Small intestine (tissue), 7 donors: ENCODE measurements at regions not wholly inside any gene's neighbourhood (a gene's known extent, or its start where the extent isn't known, plus 50 kb on each side); places are given as distances from the start of the nearest gene placed in this dataset.

Source experiments
- DNase-seq, 2 donors: peaks; one replicate each; pipeline versions ENCODE4 v3.0.0 to v3.0.0-alpha.2; 2013
- FAIRE-seq: peaks from 2 replicates; lab custom pipeline; 2012; peaks lifted over from hg19 to GRCh38; lab: Jason Lieb, UNC
- H3K27ac ChIP-seq, 3 donors: one replicate each; pipeline ENCODE4 v1.5.1; 2013; ENCODE audit warnings: low read length in 2 of 3, mild to moderate bottlenecking in 2 of 3, control low read depth in 1 of 3, inconsistent platforms in 1 of 3, low read depth in 1 of 3, moderate library complexity in 1 of 3
- H3K27me3 ChIP-seq, 3 donors: one replicate each; pipeline ENCODE4 v1.6.1; 2013; ENCODE audit warnings: low read length in 3 of 3, inconsistent platforms in 1 of 3; ENCODE audit not compliant: control insufficient read depth in 3 of 3, insufficient read depth in 3 of 3
- H3K36me3 ChIP-seq, 3 donors: one replicate each; pipeline ENCODE4 v1.6.1; 2013; ENCODE audit warnings: low read length in 3 of 3, inconsistent platforms in 1 of 3, low read depth in 1 of 3, mild to moderate bottlenecking in 1 of 3, moderate library complexity in 1 of 3; ENCODE audit not compliant: control insufficient read depth in 3 of 3, insufficient read depth in 2 of 3
- H3K4me1 ChIP-seq, 3 donors: one replicate each; pipeline ENCODE4 v1.6.1; 2013; ENCODE audit warnings: low read length in 2 of 3, inconsistent platforms in 1 of 3, low read depth in 1 of 3, mild to moderate bottlenecking in 1 of 3, moderate library complexity in 1 of 3; ENCODE audit not compliant: control insufficient read depth in 3 of 3, insufficient read depth in 2 of 3
- H3K4me3 ChIP-seq, 3 donors: one replicate each; pipeline ENCODE4 v1.5.1; 2013; ENCODE audit warnings: low read length in 3 of 3, control low read depth in 1 of 3, inconsistent platforms in 1 of 3, low read depth in 1 of 3, mild to moderate bottlenecking in 1 of 3, moderate library complexity in 1 of 3
- H3K9me3 ChIP-seq, 2 donors: one replicate each; pipeline ENCODE4 v1.6.1; 2013; ENCODE audit warnings: low read depth in 1 of 2, low read length in 1 of 2; ENCODE audit not compliant: control insufficient read depth in 2 of 2, insufficient read depth in 1 of 2
- WGBS, 3 donors: extraction: QIAGEN DNeasy Blood & Tissue Kit; methylation state at CpG; one replicate each; pipeline ENCODE4 v1.1.7; 2013; 5-methylcytosine and 5-hydroxymethylcytosine counted together
- donor health status: healthy with polysubstance abuse.
- donor health status: control.
- donor health status: control.
- donor health status: Bipolar disorder and iron deficiency.
- donor health status: healthy.

- no peaks in the 10 kb centered on the region for H3K9me3 ChIP-seq
- H3K27ac ChIP-seq = no peak overlapping the region
- FAIRE-seq = no peak
- no peaks in the 10 kb centered on the region for H3K27me3 ChIP-seq
- no peaks in the 10 kb centered on the region for H3K36me3 ChIP-seq
- H3K4me3 ChIP-seq = no peak overlapping the region
- 74 to 81% (median 78%) methylated on average over 14 of the region's 14 CpGs for WGBS, 3 donors
- peaks cover 0 to 9% (median 0%) of the 10 kb centered on the region in 3 donors for H3K4me1 ChIP-seq
- peak in 1 of 2 donors; percentile 48 for DNase-seq
These were observed 340.3 kb downstream of the CYRIA start for GRCh38 chr2:16325016-16325975.

DNA sequence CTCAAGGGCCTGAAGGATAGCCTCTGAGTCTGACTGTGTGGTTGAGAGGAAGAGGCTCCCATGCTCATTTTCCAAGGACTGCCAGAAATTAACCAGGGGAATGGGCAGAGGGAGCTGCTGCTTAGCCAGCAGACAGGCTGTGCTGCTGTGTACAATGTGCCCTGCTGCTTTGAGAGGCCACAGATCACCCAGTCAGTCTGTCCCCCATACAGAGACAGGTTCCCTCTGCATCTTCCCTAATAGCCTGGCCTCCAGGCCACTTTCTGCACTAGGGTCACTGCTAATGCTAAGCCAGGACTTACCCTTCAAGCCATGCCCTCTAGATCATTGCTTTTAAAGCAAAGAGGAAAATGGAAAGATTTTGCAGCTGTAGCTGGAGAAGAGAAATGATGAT is 341.1 kb downstream of the CYRIA start:
- no peaks in the 10 kb centered on the region for H3K27me3 ChIP-seq
- H3K4me1 ChIP-seq = peaks cover 0 to 5% (median 0%) of the 10 kb centered on the region in 3 donors
- DNase-seq (no peak), FAIRE-seq (no peak)
- no peak overlapping the region for H3K27ac ChIP-seq
- H3K4me3 ChIP-seq = no peak overlapping the region
- H3K9me3 ChIP-seq = no peaks in the 10 kb centered on the region
- no peaks in the 10 kb centered on the region for H3K36me3 ChIP-seq

DNA sequence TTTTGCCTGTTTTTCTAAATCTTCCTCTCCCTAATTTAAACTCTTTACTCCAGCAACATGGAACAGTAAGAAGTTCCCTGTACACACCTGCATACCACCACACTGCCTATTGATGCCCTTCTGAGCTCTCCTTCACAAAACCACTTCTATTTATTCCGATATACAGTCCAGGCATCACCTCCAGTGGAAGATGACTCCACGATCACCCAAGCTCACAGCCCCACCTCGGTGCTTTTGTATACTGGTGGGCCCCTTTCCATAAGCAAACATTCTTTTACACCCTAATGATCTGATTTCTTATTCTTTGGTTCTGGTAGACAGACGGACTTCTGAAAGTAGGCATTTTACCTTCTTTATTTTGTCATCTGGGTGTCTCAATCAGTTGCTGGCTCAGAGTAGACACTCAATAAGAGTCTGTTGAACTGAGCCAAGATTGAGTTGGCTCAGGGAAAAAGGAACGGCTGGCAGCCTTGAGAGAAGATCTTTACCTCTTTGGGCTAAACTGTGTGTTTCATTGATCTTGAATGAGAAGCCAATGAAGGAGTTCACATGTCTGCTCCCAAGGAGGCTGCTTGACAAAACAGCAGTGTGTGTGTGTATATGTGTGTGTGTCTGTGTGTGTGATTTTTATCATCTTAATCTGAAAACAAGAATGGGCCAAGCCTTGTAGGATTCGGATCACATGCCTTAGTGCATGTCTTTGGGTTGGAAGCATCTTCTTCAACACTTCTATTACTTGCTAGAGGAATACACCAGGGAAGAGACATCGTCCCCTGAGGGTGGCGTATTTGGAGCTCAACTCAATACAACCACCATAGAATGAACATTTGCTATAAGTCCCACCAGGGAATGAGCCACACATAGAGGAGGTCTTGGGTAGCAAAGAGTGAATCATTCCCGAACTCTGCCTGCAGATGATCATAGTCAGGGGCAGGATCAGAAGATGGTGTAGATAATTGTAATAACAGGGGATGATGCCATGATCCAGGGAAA is 341.8 kb downstream of the CYRIA start:
- DNase-seq = no peak
- Histone ChIP-seq H3K27me3 (no peaks in the 10 kb centered on the region), H3K4me3 (no peak overlapping the region), H3K4me1 (peaks cover 0 to 12% (median 0%) of the 10 kb centered on the region in 3 donors), H3K9me3 (no peaks in the 10 kb centered on the region), H3K36me3 (no peaks in the 10 kb centered on the region), H3K27ac (no peak overlapping the region)
- FAIRE-seq = no peak
- WGBS, 3 donors = 81 to 92% (median 89%) methylated on average over 9 of the region's 9 CpGs

GRCh38 chr2:16323126-16323520 is 342.5 kb downstream of the CYRIA start:
- Histone ChIP-seq H3K4me3 (no peak overlapping the region), H3K27me3 (no peaks in the 10 kb centered on the region), H3K9me3 (no peaks in the 10 kb centered on the region), H3K27ac (no peak overlapping the region), H3K4me1 (peaks cover 0 to 19% (median 0%) of the 10 kb centered on the region in 3 donors), H3K36me3 (no peaks in the 10 kb centered on the region)
- no peak for DNase-seq
- 83 to 85% (median 84%) methylated on average over 4 of the region's 4 CpGs for WGBS, 3 donors
- FAIRE-seq = no peak

GRCh38 chr2:16322308-16323125 is 343.1 kb downstream of the CYRIA start:
- Histone ChIP-seq H3K4me3 (no peak overlapping the region), H3K27me3 (no peaks in the 10 kb centered on the region), H3K4me1 (peaks cover 0 to 25% (median 0%) of the 10 kb centered on the region in 3 donors), H3K27ac (no peak overlapping the region), H3K36me3 (no peaks in the 10 kb centered on the region), H3K9me3 (no peaks in the 10 kb centered on the region)
- WGBS, 3 donors = 58 to 74% (median 62%) methylated on average over 9 of the region's 9 CpGs
- FAIRE-seq = no peak
- DNase-seq = no peak

DNA sequence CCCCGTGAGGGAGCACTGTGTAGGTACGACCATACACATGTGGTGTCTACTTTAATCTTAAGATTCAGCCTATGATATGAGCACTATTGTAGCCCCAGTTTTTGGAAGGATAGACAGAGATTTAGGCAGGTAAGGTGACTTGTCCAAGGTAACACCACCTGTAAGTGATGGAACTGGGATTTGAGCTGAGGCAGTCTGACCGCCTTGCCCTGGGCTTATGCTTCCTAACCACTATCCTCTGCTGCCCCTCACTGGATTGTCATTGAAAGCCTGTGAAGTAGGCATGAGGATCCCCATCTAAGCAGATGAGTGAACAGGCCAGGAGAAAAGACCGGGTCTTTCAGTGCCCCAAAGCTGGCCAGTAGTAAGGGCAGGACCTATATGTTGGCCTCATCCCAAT is 343.8 kb downstream of the CYRIA start:
- FAIRE-seq (no peak), DNase-seq (peak in 1 of 2 donors; percentile 33)
- H3K4me3 ChIP-seq = no peak overlapping the region
- H3K36me3 ChIP-seq = no peaks in the 10 kb centered on the region
- H3K27me3 ChIP-seq = no peaks in the 10 kb centered on the region
- 90 to 96% (median 93%) methylated on average over 4 of the region's 4 CpGs for WGBS, 3 donors
- H3K4me1 ChIP-seq = peaks cover 0 to 25% (median 0%) of the 10 kb centered on the region in 3 donors
- no peak overlapping the region for H3K27ac ChIP-seq
- peaks cover 0 to 6% of the 10 kb centered on the region in 2 donors for H3K9me3 ChIP-seq

- Histone ChIP-seq H3K4me1 (peaks cover 0 to 25% (median 0%) of the 10 kb centered on the region in 3 donors), H3K27me3 (no peaks in the 10 kb centered on the region), H3K27ac (no peak overlapping the region), H3K4me3 (no peak overlapping the region), H3K9me3 (peaks cover 0 to 12% of the 10 kb centered on the region in 2 donors), H3K36me3 (no peaks in the 10 kb centered on the region)
- FAIRE-seq (no peak), DNase-seq (no peak)
- WGBS, 3 donors = 86 to 98% (median 89%) methylated on average over 9 of the region's 9 CpGs
These were observed 344.4 kb downstream of the CYRIA start for GRCh38 chr2:16321256-16321655.
